HL-60 (cell line): ENCODE measurements at regions not wholly inside any gene's neighbourhood (a gene's known extent, or its start where the extent isn't known, plus 50 kb on each side); places are given as distances from the start of the nearest gene placed in this dataset.

ENCODE experiments used
- DNase-seq, 2 experiments: peaks; one replicate each; pipeline ENCODE4 v3.0.0-alpha.2; 2010 to 2020; ENCODE audit warnings: low read depth in 1 of 2, low spot score in 1 of 2
- H3K27ac ChIP-seq: fragments of 250-450 bp; sonication (Bioruptor Pico); replicated peaks from 2 replicates; pipeline ENCODE4 v1.5.1; 2020; ENCODE audit warnings: mild to moderate bottlenecking, moderate library complexity
- H3K27me3 ChIP-seq: fragments of 250-450 bp; sonication (Bioruptor Pico); 2 replicates; pipeline ENCODE4 v1.5.1; 2021; ENCODE audit warnings: mild to moderate bottlenecking, moderate library complexity; ENCODE audit not compliant: insufficient read depth, poor library complexity, severe bottlenecking
- H3K4me3 ChIP-seq: replicated peaks from 2 replicates; pipeline ENCODE4 v1.5.1; 2011; ENCODE audit warnings: mild to moderate bottlenecking, control low read depth, low read length; ENCODE audit not compliant: insufficient read depth
- GABPA ChIP-seq: IDR thresholded peaks from 2 replicates; pipeline ENCODE4 v1.6.1; 2012; ENCODE audit warnings: low read depth
- POLR2AphosphoS5 ChIP-seq: IDR thresholded peaks from 2 replicates; pipeline ENCODE4 v1.6.1; 2012; ENCODE audit warnings: low read depth
- SPI1 ChIP-seq: IDR thresholded peaks from 2 replicates; pipeline ENCODE4 v1.6.1; 2012; ENCODE audit warnings: low read depth, mild to moderate bottlenecking, borderline replicate concordance
- TF ChIP-seq, protein P1 (sequence below): IDR thresholded peaks from 2 replicates; pipeline ENCODE4 v1.6.1; 2012; ENCODE audit warnings: low read depth; ENCODE audit not compliant: insufficient replicate concordance
- TF ChIP-seq, protein P2 (sequence below): IDR thresholded peaks from one replicate; pipeline ENCODE4 v1.5.1; 2011; ENCODE audit warnings: low read length, control low read depth, inconsistent platforms; ENCODE audit not compliant: insufficient read depth

- Histone ChIP-seq H3K27ac (no peak overlapping the region), H3K4me3 (no peak overlapping the region), H3K27me3 (no peaks in the 10 kb centered on the region)
- no peak for DNase-seq
- TF ChIP-seq POLR2AphosphoS5 (no peak), SPI1 (no peak), GABPA (no peak)
- TF ChIP-seq, protein P1, sequence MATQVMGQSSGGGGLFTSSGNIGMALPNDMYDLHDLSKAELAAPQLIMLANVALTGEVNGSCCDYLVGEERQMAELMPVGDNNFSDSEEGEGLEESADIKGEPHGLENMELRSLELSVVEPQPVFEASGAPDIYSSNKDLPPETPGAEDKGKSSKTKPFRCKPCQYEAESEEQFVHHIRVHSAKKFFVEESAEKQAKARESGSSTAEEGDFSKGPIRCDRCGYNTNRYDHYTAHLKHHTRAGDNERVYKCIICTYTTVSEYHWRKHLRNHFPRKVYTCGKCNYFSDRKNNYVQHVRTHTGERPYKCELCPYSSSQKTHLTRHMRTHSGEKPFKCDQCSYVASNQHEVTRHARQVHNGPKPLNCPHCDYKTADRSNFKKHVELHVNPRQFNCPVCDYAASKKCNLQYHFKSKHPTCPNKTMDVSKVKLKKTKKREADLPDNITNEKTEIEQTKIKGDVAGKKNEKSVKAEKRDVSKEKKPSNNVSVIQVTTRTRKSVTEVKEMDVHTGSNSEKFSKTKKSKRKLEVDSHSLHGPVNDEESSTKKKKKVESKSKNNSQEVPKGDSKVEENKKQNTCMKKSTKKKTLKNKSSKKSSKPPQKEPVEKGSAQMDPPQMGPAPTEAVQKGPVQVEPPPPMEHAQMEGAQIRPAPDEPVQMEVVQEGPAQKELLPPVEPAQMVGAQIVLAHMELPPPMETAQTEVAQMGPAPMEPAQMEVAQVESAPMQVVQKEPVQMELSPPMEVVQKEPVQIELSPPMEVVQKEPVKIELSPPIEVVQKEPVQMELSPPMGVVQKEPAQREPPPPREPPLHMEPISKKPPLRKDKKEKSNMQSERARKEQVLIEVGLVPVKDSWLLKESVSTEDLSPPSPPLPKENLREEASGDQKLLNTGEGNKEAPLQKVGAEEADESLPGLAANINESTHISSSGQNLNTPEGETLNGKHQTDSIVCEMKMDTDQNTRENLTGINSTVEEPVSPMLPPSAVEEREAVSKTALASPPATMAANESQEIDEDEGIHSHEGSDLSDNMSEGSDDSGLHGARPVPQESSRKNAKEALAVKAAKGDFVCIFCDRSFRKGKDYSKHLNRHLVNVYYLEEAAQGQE: no peak
- TF ChIP-seq, protein P2, sequence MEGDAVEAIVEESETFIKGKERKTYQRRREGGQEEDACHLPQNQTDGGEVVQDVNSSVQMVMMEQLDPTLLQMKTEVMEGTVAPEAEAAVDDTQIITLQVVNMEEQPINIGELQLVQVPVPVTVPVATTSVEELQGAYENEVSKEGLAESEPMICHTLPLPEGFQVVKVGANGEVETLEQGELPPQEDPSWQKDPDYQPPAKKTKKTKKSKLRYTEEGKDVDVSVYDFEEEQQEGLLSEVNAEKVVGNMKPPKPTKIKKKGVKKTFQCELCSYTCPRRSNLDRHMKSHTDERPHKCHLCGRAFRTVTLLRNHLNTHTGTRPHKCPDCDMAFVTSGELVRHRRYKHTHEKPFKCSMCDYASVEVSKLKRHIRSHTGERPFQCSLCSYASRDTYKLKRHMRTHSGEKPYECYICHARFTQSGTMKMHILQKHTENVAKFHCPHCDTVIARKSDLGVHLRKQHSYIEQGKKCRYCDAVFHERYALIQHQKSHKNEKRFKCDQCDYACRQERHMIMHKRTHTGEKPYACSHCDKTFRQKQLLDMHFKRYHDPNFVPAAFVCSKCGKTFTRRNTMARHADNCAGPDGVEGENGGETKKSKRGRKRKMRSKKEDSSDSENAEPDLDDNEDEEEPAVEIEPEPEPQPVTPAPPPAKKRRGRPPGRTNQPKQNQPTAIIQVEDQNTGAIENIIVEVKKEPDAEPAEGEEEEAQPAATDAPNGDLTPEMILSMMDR: no peak
Observed at GRCh38 chr10:88186335-88186734, 322.9 kb downstream of the PTEN start.

GRCh38 chr10:88187472-88187871 is 324.0 kb downstream of the PTEN start:
- peak in 1 of 2 experiments; percentile 66 for DNase-seq
- TF ChIP-seq, protein P1: no peak
- TF ChIP-seq GABPA (no peak), SPI1 (no peak), POLR2AphosphoS5 (no peak)
- TF ChIP-seq, protein P2: no peak
- no peak overlapping the region for H3K4me3 ChIP-seq
- H3K27ac ChIP-seq: no peak overlapping the region
- no peaks in the 10 kb centered on the region for H3K27me3 ChIP-seq

DNA sequence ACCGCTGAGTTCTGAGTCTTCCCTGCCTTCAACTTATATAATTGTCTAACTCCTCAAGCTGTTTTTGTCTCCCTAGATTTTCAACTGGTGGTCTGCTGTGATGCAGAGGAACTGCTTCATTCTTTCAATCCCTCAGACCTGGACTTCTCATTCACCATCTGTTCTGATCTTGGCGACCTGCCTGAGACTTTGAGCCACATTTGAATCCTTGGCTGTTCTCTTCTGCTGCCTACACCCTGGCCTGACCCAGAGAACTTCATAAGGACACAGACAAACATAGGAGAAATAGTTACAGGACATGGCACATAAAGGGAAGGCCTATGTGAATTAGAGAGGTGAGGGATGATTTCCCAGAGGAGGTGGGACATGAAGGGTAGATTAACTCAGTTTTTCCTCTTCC is 326.7 kb downstream of the PTEN start:
- no peak for DNase-seq
- H3K27me3 ChIP-seq: no peaks in the 10 kb centered on the region
- no peak for TF ChIP-seq SPI1
- TF ChIP-seq POLR2AphosphoS5: no peak
- TF ChIP-seq, protein P1: no peak
- no peak for TF ChIP-seq GABPA
- H3K4me3 ChIP-seq: no peak overlapping the region
- no peak overlapping the region for H3K27ac ChIP-seq
